ENCODE measurements at regions not wholly inside any gene's neighbourhood (a gene's known extent, or its start where the extent isn't known, plus 50 kb on each side); places are given as distances from the start of the nearest gene placed in this dataset.

- no peak for TF ChIP-seq YY1 (IDR thresholded peaks at IDR 0.05; ENCODE audit: insufficient read depth, insufficient read length)
- no peak for TF ChIP-seq ZNF274 (IDR thresholded peaks at IDR 0.05; ENCODE audit: low read depth, low read length)
These were observed 302.5 kb downstream of the ZPLD1 start for GRCh38 chr3:102737353-102737752.
